HG03103 (cell line): ENCODE measurements at regions not wholly inside any gene's neighbourhood (a gene's known extent, or its start where the extent isn't known, plus 50 kb on each side); places are given as distances from the start of the nearest gene placed in this dataset.

ENCODE experiments used
- ATAC-seq: cut with Tn5 transposase; IDR thresholded peaks from one replicate; pipeline ENCODE4 v1.9.1; 2021; ENCODE audit warnings: low read depth; ENCODE audit not compliant: unreplicated experiment

DNA sequence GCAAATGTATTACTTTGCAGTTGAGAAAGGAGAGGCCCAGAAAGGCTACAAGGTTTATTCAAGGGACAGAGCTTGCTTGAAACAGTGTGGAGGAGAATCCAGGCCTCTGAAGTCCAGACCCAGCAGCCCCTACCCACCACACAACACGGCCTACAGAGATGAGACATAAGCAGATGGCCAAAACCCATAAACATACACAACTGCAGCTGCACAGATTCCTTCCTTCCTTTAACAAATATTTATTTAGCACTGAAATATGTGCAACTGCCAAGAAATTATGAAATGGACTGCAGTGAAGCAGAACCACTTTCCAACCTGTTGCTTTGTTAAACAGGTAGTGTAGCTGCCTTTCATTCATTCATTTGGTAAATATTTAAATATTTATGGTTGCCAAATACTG is 122.3 kb downstream of the SPATA19 start:
- no peak for ATAC-seq

DNA sequence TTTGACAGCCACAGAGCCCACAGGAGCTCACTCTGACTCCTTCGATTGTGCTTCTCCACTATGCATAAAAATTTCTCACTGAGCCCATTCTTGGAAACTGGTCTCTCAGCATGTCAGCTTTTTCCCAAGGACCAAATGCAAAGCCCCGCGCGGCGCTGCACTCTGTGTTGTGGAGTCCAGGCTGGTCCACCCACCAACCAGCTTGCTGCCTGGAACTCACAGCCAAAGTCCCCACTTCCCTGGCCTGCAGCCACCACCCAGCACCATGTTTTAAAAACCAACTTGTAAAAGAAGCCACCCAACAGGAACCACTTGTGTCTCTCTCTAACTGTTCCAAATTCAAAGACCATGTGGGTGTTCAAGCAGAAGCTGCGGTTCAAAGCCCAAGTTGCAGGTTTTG is 124.4 kb downstream of the SPATA19 start:
- ATAC-seq: no peak

DNA sequence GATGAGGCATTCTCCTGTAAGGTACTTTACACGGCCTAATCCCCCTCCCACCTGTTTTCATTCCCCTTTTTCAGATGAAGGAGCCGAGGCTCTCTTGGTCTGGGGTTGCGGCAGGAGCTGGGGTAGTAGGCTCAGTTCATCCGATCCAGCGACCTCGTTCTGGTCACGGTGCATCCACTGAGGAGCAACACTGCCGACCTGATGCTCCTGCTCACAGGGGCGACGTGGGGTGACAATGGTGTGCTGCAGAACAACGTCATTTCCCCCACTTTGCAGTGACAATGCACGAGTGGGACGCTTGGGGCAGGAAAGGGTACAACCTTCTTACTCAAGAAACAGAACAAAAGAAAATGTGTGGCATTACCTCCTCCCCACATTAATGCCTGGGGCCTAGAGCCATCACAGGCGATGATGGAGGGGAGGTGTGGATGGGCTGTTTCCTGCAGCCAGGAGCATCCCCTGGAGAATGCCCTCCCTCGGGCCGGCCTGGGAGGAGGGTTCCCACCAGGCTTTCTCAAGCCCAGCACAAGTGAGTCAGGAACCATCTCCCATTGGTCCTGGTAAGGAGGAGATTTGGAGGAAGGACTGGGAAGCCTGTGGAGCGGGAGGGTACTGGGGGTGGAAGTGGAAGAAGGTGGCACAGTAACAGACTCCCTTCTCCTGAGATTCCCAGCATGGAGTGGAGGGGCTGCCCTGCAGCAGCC is 125.6 kb downstream of the SPATA19 start:
- no peak for ATAC-seq

DNA sequence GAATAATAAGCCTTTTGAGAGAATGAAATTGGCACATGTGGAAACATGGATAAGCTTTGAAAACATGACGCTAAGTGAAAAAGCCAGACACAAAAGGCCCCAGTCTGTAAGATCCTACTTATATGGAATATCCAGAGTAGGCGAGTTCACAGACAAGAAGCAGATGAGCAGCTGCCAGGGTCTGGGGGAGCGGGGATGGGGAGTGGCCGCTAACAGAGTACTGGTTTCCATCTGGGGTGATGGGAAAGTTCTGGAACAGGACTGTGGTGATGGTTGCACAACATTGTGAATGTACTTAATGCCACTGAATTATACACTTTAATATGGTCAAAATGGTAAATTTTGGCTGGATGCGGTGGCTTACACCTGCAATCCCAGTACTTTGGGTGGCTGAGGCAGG is 126.5 kb downstream of the SPATA19 start:
- no peak for ATAC-seq

DNA sequence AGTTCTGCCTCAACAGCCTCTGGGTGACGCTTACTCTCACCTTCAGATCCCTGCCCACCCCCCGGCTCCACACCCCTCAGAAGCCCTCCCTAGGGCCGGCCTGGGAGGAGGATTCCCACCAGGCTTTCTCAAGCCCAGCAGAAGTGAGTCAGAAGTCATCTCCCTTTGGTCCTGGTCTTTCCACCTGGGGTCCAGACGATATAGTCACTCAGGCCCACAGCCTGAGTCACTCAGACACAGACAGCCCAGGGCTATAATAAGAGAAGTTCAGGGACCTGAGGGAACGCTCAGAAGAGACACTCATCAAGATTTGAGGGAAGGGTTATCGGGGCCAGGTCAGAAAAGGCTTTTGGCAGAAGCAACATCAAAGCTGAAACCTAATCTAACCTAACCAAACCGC is 127.1 kb downstream of the SPATA19 start:
- no peak for ATAC-seq

DNA sequence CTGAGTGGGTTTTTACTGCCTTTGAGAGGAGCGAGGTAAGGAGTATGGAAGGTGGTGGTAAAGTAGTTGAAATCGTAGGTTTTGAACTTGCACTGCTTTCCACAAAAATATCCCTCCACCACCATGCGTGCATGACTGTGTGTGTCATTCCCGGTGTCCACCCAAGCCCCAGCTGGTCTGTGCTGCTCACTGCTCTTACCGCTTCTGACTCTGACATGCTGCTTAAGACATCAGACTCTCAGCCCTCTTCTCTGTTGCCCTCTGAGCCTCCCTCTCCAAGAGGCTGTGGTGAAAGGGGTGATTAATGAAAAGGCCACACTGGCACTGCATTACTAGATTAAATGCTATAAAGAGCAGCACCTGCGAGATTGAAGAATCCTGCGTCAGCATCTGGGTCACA is 128.7 kb downstream of the SPATA19 start:
- ATAC-seq: no peak

DNA sequence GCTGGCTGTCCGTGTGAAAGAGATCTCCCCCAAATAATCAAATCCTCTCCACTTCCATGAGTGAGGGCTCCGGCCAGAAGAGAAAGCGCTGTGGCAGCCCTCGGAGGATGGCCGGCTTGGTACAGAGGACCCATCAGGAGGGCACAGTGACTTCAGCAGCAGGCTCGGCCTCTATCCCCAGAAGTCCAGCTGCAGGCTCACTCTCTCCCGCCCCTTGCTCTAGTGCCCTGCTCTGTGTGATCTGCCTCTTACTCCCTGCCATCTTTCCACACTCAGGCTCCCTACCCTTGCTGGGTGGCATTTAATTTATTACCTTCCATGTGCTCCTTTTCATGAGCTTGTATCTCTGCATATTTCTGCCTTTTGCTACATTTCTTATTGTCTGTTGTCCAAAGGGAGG is 129.7 kb downstream of the SPATA19 start:
- no peak for ATAC-seq

DNA sequence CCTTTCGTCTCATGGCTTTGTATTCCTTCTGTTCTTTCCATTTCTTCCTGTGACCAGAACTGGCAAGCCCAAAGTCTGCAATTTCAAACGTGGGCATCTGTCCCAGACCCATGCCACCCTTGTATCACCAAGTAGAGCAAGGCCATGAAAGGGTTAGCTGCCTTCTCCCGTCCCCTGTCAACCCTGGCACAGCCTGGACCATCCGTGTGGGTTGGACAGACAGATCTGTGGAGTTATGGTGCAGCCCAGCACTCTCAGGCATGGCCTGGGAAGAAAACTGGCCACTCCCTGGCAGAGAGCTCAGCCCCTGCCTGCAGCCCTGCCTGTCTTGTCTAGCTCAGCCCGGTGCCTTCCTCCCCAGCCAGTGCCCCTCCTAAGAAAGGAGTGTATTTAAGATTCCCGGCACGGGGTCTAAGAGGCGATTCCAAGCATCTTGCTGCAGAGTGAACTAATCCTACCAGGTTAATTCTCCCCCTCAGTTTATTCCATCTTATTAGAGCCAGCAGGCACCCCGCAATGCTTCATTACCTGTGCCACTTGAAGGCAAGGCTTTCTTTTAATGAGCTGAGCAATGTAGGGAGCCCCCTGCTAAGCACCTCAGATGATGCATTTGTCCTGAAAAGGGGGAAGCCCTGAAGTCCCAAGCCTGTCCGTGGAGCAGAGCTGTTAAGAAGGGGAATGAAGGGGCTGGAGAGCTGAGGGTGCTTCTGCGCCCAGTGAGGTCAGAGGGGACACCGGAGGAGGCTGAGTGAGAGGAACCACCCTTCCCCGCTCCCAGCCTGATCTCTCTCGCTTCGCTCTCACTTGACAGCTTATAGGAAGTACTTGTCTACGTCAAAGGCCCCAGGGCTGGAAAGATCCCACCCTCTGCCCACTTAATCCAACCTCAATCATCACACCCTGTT is 130.6 kb downstream of the SPATA19 start:
- ATAC-seq: no peak

DNA sequence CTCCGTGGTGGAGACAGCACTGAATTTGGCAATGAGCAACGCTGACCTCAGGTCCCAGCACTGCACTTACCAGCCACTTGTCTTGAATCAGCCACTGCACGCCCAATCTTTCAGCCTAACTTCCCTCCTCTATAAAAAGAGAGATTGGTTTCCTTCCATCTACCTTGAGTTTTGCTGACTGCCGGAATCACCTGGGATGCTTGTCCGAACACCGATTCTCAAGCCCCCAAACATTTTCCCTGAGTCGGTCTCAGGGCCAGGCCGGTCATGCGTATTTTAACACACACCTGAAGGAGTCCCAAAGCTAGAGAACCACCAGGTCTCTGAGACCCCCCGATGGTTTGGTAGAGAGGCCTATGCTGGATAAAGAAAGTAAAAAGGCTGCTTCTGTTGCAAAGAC is 131.5 kb downstream of the SPATA19 start:
- ATAC-seq: no peak

DNA sequence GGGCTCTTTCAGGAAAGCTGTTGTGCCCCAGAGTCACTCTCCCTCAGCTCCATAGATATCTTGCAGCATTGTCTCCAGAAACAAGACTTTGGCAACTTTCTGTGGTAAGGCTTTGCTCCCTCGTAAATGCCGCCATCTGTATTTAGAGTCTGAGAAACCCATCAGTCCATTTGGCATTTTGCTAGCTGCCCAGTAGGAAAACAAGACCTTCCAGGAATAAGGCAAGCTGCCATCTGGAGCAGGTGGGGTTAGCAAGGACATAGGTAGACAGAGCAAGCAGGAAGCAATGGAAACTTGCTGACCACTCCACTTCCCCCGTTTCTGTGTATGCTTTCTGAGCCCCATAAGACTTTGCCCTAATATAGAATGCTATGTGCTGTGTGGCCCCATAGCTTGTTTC is 131.9 kb downstream of the SPATA19 start:
- no peak for ATAC-seq

DNA sequence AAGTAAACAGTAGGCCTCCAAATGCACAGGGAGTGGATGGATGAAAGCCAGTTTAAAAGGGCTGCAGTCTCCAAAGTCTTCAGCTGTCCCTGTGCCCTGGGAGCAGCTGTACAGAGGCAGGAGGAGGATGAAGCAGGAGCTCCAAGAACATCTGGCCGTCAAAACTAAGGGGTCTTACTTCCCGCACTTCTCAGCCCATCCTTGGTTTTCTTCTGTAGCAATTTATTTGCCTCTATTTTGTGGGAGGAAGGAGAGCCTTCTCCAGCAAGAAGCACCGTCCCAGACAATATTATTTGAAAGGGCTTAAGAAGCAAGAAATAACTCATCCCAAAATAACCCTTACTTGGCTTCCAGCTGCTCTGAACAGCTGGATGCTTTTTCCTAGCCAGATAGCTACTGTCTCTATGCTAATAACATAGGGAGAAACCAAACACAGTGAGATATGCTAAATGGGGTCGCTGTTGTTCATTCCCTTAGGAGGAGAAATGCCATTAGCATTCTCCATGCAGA is 133.2 kb downstream of the SPATA19 start:
- ATAC-seq: no peak

DNA sequence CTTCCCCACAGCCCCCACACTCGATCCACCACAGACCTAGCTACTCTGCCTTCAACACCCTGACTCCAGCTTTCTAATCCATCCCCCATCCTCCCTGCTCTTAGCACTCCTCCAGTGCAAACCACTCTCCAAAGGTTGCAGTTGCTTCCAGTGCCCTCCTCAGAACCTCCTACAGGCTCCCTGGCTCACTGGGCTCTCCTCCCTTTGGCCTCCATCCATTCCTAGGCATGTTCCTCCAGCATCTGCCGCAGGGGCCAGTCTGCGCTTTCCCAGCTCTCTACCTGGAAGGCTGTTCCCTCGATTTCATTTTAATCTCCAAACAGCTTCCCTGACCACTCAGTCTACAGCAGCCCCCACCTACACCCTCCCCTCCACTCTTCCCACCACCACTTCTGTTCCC is 133.8 kb downstream of the SPATA19 start:
- no peak for ATAC-seq

DNA sequence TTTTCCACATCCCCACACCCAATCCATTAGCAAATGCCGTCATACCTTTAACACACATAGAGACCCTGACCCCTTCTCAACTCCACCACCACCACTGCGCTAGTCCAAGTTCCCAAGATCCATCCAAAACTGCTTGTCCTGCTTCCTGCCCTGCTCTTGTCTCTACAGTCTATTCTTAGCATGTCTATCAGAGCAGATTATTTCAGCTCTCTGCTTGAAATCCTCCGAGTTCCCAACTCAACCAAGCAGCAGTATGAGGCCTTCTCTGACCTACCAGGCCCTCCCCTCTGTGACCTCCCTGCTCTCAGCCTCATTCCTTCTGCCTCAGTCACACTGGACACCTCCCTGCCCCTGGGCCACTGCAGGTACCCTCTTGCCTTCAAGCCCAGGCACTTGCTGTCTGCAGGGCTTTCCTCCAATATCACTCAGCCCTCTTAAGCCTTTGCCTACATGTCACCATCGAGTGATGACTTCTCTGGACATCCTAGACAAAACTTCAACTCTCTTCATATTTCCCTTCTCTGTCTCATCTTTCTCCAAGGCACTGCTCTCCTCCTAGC is 134.6 kb downstream of the SPATA19 start:
- ATAC-seq: no peak

DNA sequence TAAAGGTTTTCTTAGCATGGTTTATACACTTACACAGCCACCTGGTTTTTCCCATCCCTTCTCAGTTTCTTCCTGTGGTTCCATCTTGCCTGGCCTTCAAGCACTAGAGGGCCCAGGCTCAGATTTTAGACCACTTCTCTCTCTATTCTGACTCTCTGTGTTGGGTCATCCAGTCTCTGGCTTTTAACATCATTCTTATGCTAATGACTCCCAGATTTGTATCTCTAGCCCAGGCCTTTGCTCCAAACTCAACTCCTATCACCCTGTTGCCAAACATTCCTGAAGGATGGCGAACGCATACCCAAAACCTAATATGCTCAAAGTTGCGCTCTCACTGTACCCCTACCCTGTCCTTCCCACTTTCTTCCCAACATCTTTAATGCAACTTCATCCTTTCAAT is 135.1 kb downstream of the SPATA19 start:
- no peak for ATAC-seq

DNA sequence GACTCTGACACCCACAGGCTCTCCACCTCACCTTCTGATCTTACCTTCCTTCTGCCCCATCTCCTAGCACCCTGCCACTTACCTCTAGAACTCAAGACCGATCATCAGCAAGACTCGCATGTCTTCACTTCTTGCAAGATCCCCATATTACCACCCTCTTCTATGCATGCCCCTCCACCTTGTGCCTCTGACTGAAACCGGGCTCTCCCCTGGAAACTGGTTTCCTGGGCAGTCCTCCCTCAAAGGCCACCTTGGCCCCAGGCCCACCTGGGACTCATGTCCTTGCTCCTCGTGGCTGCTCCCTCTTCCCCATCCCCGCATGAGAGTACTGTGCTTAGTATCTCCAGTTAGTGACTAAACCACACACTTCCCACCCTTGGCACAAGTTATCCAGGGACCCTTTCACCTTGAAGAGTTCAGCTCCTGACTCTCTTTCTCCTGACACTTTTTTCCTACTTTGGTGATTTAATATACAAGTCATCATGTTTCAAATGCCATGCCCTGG is 136.7 kb downstream of the SPATA19 start:
- ATAC-seq: no peak

DNA sequence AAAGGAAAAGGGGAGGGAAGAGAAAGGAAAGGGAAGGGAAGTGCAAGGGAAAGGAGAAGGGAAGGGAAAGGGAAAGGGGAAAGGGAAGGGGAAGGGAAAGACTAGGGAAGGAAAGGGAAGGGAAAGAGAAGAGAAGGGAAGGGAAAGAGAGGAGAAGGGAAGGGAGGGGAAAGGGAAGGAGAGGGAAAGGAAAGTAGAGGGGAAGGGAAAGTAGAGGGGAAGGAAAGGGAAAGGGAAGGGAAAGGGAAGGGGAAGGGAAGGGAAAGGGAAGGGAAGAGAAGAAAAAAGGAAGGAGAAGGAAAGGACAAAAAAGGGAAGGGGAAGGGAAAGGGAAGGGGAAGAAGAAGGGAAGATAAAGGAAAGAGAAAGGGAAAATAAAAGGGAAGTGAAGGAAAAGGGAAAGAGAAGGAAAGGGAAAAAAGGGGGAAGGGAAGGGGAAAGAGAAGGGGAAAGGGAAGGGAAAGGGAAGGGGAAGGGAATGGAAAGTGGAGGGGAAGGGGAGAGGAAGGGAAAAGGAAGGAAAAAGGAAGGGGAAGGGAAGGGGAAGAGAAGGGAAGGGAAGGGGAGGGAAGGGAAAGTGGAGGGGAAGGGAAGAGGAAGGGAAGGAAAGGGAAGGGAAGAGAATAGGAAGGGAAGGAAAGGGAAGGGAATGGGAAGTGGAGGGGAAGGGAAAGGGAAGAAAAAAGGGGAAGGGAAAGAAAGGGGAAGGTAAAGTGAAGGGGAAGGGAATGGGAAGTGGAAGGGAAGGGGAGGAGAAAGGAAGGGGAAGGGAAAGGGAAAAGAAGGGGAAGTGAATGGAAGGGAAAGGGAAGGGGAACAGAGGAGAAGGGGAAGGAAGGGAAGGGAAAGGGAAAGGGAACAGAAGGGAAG is 138.2 kb downstream of the SPATA19 start:
- no peak for ATAC-seq

DNA sequence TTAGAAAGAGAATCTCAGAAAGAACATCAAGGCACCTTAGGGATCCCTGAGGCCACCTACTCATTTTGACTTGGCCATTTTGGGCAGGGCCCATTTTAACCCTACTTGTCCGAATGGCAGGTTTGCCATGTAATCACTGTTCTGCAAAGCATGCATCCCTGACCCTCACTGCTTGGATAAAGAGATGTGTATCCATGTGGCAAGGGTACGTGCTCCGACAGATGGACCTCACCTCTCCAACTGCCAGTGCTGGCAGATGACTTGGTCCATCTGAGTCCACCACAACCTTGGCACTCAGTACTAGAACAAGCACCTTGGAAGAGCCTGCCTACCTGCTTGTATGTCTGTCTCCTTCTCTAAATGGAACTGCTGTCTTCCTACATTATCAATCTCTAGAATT is 139.4 kb downstream of the SPATA19 start:
- ATAC-seq: no peak

DNA sequence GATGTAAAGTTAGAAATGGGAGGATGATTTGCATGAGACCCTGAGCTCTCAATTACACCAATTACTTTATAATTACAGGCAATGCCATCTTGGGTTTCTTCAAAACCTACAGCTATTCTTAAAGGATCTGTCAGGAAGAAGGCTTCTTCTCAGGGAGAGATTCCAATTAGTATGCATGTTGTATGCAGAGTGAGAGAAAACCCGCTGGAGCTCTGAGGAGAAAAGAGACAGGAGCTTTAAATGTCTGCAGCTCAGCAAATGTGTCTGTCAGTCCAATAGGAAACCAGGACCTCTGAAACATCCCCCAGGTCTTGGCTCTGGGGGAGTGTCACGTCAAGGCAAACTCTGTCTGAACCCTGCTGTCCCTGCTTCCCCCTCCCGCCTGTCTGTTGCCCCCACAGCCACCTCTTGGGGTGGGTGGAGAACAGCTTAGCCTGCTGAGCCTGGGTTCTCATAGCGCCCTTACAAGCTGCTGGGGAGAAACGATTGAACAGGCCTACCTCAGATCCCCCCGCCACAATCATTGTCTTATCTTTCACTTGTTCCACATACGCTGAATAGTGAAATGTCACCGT is 140.2 kb downstream of the SPATA19 start:
- no peak for ATAC-seq

DNA sequence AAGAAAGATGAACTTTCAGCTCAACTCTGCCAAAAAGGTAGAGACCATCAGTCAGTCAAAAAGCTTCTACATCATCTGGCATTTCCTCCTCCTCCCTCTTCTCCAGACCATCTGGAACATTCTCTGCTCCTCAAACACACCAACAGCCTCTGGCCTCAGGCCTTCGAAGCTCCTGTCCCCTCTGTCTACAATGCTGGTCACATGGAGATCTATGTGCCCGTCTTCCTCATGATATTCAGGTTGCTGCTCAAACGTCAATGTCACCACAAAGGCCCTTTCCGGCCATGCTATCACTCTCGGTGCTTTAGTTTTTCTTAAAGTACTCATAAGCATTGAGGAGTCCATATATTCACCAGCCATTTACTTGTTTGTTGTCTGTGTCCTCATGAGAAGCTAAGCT is 146.2 kb downstream of the SPATA19 start:
- ATAC-seq: no peak

DNA sequence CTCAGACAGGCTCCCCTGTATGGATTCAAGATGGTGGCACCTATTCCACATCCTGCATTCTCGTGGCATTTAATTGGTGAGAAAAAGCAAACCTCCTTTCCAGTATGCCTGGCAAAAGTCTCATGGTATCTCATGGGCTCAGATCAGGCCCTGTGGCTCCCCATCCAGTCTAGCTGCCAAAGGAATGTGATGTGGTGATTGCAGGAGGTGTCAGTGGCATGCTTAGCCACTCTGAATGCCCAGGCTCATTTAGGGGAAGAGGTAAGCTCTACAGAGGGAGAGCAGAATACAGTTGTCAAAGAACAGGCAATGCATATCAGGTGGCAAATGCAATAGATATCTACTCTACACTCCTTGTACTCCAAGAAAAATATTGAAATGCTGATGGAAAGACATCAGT is 146.7 kb downstream of the SPATA19 start:
- ATAC-seq: no peak
